ENCODE measurements at regions not wholly inside any gene's neighbourhood (a gene's known extent, or its start where the extent isn't known, plus 50 kb on each side); places are given as distances from the start of the nearest gene placed in this dataset.
"Not testable (repeated sequence)": the region's sequence is repeated elsewhere in the genome, so short reads cannot be mapped to it uniquely, and the experiment has no call there.

DNA sequence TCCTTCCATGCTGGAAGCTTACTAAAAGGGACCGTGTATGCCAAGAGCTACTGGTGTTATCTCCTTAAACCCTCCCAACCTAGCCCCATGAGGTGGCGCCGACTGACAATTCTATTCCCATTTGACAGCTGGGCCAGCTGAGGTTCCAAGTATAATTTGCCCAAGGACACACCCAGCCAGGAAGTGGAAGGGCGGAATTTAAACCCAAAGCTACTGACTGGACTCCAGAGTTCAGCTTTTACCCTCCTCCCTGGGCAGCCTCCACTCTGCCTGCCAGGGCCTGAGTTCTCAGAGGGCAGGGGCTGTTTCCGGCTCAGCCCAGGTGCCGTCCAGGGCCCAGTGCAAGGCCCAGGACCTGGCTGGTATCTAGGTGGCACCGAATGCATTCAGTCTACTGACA is 71.8 kb downstream of the C9orf50 start:
- WGBS, 4 donors = 61 to 74% (median 69%) methylated on average over 7 of the region's 7 CpGs
- intact Hi-C loops (cut with DNase I) = loop anchor here in 7 of 10 donors (2.0 to 5.0 kb wide), 4 partner anchors 42 to 52 kb away; no protein-coding TSS in a partner anchor
- Histone ChIP-seq H3K4me1 (peaks cover 0 to 29% (median 24%) of the 10 kb centered on the region in 12 donors), H3K27ac (peak overlapping the region; percentile 15 to 86 (median 80)), H3K27me3 (peaks cover 0 to 14% (median 0%) of the 10 kb centered on the region in 9 donors), H3K36me3 (no peaks in the 10 kb centered on the region), H3K9me3 (no peaks in the 10 kb centered on the region), H3K4me3 (peak overlapping the region in 10 of 12 donors; percentile 42 to 66 (median 58))
- ATAC-seq = peak in 3 of 4 donors; percentile 21 to 28 (median 26)
- peak in 1 of 5 donors; percentile 50 for DNase-seq
- TF ChIP-seq, protein P1, sequence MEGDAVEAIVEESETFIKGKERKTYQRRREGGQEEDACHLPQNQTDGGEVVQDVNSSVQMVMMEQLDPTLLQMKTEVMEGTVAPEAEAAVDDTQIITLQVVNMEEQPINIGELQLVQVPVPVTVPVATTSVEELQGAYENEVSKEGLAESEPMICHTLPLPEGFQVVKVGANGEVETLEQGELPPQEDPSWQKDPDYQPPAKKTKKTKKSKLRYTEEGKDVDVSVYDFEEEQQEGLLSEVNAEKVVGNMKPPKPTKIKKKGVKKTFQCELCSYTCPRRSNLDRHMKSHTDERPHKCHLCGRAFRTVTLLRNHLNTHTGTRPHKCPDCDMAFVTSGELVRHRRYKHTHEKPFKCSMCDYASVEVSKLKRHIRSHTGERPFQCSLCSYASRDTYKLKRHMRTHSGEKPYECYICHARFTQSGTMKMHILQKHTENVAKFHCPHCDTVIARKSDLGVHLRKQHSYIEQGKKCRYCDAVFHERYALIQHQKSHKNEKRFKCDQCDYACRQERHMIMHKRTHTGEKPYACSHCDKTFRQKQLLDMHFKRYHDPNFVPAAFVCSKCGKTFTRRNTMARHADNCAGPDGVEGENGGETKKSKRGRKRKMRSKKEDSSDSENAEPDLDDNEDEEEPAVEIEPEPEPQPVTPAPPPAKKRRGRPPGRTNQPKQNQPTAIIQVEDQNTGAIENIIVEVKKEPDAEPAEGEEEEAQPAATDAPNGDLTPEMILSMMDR (IDR thresholded peaks at IDR 0.05) = no peak
- TF ChIP-seq POLR2A (IDR thresholded peaks at IDR 0.05) = no peak

DNA sequence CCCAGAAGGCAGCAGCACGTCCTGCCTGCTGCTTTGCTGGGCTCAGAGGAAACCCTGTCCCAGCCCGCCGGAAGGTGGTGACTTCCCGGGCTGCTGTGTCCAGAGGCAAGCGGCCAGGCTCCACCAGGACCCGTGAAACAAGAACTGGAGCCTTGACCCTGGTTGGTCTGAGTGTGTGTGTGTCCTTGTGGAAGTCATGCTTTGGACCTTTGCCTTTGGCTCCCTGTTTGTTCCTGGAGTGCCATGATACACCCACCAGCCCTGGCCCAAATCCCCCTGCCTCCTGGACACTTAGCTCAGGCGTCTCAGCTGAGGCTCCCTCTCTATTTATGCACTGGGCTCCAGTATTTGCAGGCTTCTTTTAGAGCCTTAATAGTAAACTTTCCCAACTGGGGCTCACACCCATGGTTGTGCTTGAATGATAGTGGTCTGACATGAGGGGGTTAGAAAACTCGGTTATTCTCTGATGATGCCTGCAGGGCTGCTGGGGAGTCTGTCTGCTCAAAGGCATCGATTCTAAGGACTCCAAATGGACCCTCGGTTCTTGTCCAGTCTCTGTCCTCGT is 72.2 kb downstream of the C9orf50 start:
- H3K9me3 ChIP-seq = no peaks in the 10 kb centered on the region
- H3K4me1 ChIP-seq = peaks cover 0 to 29% (median 24%) of the 10 kb centered on the region in 12 donors
- intact Hi-C loops (cut with DNase I) = loop anchor here in 7 of 10 donors (2.0 to 5.0 kb wide), 4 partner anchors 41 to 52 kb away; no protein-coding TSS in a partner anchor
- DNase-seq = peak; percentile 48 to 77 (median 61)
- no peaks in the 10 kb centered on the region for H3K36me3 ChIP-seq
- peak; percentile 25 to 71 (median 43) for ATAC-seq
- peak overlapping the region; percentile 15 to 86 (median 80) for H3K27ac ChIP-seq
- 44 to 59% (median 56%) methylated on average over 6 to 11 of the region's 11 CpGs for WGBS, 4 donors
- peak overlapping the region in 1 of 12 donors; percentile 4 for H3K4me3 ChIP-seq
- peaks cover 0 to 14% (median 0%) of the 10 kb centered on the region in 9 donors for H3K27me3 ChIP-seq
- TF ChIP-seq, protein P1 (IDR thresholded peaks at IDR 0.05) = peak in 2 of 12 donors; percentile 12 to 14
- no peak for TF ChIP-seq POLR2A (IDR thresholded peaks at IDR 0.05)

DNA sequence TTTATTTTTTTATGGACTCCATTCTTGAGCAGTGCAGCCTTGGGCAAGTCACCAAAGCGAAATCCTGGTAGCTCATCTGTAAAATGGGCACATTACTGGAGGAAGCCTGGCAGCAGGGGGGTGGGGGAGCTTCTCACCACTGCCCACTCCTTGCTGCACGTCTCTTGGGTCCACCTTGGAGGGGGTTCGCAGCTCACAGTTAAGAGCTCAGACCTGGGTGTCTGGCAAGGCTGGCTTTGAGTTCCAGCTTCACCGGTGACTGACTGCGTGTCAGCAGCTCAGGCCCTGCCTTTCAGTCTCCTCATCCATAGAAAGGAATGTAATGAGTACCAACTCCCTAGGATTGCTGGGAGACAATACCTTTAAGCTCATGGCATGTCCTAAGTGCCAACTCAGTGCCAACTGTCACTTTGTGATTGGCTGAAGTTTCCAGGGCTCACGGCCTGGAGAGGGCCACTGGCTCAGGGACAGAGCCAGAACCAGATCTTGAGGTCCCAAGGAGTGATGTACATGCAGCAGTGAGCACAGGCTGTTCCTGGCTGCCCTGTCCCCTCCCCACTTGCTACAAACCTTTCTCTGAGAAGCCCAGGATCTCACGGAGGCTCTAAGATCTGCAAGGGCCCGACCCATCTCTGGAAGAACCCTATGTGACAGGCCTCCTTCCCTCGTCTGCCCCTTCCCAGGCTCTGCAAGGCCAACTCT is 72.9 kb downstream of the C9orf50 start:
- ATAC-seq = peak in 1 of 4 donors; percentile 14
- no peak for TF ChIP-seq POLR2A (IDR thresholded peaks at IDR 0.05)
- TF ChIP-seq, protein P1 (IDR thresholded peaks at IDR 0.05) = no peak
- Histone ChIP-seq H3K4me1 (peaks cover 0 to 29% (median 24%) of the 10 kb centered on the region in 12 donors), H3K9me3 (no peaks in the 10 kb centered on the region), H3K4me3 (no peak overlapping the region), H3K27me3 (peaks cover 0 to 14% (median 0%) of the 10 kb centered on the region in 9 donors), H3K27ac (peak overlapping the region; percentile 9 to 86 (median 80)), H3K36me3 (no peaks in the 10 kb centered on the region)
- intact Hi-C loops (cut with DNase I) = loop anchor here in 7 of 10 donors (2.0 to 5.0 kb wide), 4 partner anchors 41 to 51 kb away; no protein-coding TSS in a partner anchor
- no peak for DNase-seq
- WGBS, 4 donors = 50 to 78% (median 65%) methylated on average over 5 to 9 of the region's 9 CpGs

DNA sequence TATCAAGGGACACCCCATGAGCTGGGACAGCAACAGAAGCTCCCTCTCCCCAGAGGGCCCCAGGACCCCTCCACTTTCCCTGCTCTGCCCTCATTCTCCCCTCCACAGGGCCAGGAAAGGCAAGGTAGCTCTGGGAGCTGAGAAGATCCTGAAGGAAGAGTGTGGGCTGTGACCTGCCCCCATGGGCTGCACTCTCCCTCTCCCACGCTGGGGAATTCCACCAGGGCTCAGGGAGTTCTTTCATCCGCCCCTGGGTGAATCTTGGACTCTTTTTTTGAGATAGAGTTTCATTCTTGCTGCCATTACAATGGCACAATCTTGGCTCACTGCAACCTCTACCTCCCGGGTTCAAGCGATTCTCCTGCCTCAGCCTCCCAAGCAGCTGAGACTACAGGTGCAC is 73.8 kb downstream of the C9orf50 start:
- TF ChIP-seq, protein P1 (IDR thresholded peaks at IDR 0.05) = no peak
- TF ChIP-seq POLR2A (IDR thresholded peaks at IDR 0.05) = no peak
- H3K27ac ChIP-seq = no peak overlapping the region
- H3K27me3 ChIP-seq = peaks cover 0 to 14% (median 0%) of the 10 kb centered on the region in 9 donors
- ATAC-seq (no peak), DNase-seq (no peak)
- H3K4me3 ChIP-seq = no peak overlapping the region
- intact Hi-C loops (cut with DNase I) = loop anchor here in 6 of 10 donors (5.0 kb wide), 3 partner anchors 40 to 50 kb away; no protein-coding TSS in a partner anchor
- H3K4me1 ChIP-seq = peaks cover 0 to 33% (median 24%) of the 10 kb centered on the region in 12 donors
- H3K36me3 ChIP-seq = no peaks in the 10 kb centered on the region
- no peaks in the 10 kb centered on the region for H3K9me3 ChIP-seq
- 81 to 88% (median 85%) methylated on average over 4 of the region's 4 CpGs for WGBS, 4 donors

DNA sequence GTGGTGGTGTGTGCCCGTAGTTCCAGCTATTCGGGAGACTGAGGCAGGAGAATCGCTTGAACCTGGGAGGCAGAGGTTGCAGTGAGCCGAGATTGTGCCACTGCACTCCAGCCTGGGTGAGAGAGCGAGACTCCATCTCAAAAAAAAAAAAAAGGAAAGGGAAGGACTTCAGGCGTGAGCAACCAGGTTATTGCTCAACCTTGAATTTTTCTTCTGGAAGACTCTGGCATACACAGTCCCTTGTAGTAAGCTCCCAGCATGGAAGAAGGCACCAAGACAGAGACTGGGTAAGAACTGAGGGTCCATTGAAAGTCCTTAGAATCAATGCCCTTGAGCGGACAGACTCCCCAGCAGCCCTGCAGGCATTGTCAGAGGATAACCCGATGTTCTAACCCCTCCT is 75.0 kb downstream of the C9orf50 start:
- ATAC-seq = not testable (repeated sequence)
- intact Hi-C loops (cut with DNase I) = loop anchor here in 6 of 10 donors (5.0 kb wide), 3 partner anchors 39 to 49 kb away; no protein-coding TSS in a partner anchor

More for the DNA sequence above, 75.0 kb downstream of the C9orf50 start:
- H3K36me3 ChIP-seq, H3K27ac ChIP-seq, DNase-seq, H3K9me3 ChIP-seq, H3K4me3 ChIP-seq: not testable (repeated sequence)
- peaks cover 0 to 33% (median 24%) of the 10 kb centered on the region in 12 donors for H3K4me1 ChIP-seq
- peaks cover 0 to 14% (median 0%) of the 10 kb centered on the region in 9 donors for H3K27me3 ChIP-seq
- 91 to 95% (median 94%) methylated on average over 8 of the region's 8 CpGs for WGBS, 4 donors

Measured in heart left ventricle (tissue), 16 donors.